Right lobe of liver (tissue), 6 donors: ENCODE measurements at regions not wholly inside any gene's neighbourhood (a gene's known extent, or its start where the extent isn't known, plus 50 kb on each side); places are given as distances from the start of the nearest gene placed in this dataset.

Experiments
- ATAC-seq, 4 donors: fragments of 200-7000 bp; cut with Tn5 transposase; one replicate each; pipeline ENCODE4 v1.9.1; 2020; ENCODE audit warnings: mild to moderate bottlenecking in 4 of 4, moderate library complexity in 4 of 4
- DNase-seq, 3 donors: peaks; one replicate each; pipeline ENCODE4 v3.0.0-alpha.2; 2020
- H3K27ac ChIP-seq, 3 donors: fragments of 200-600 bp; one replicate each; pipeline ENCODE4 v1.8.0; 2022
- H3K27me3 ChIP-seq, 2 donors: fragments of 200-600 bp; one replicate each; pipeline ENCODE4 v1.8.0; 2022
- H3K36me3 ChIP-seq, 4 donors: fragments of 200-600 bp; sonication (generic) in 1 of 4; one replicate each; pipeline versions ENCODE4 v1.5.1 to v1.8.0; 2017 to 2022; ENCODE audit warnings: control low read depth in 1 of 4
- H3K4me1 ChIP-seq, 4 donors: fragments of 200-600 bp; sonication (generic) in 1 of 4; one replicate each; pipeline versions ENCODE4 v1.5.1 to v1.8.0; 2017 to 2022; ENCODE audit warnings: control low read depth in 1 of 4
- H3K4me3 ChIP-seq, 3 donors: fragments of 200-600 bp; one replicate each; pipeline ENCODE4 v1.8.0; 2022
- H3K9me3 ChIP-seq, 4 donors: fragments of 200-600 bp; sonication (generic) in 1 of 4; one replicate each; pipeline versions ENCODE4 v1.5.1 to v1.8.0; 2017 to 2022; ENCODE audit warnings: control low read depth in 1 of 4
- POLR2A ChIP-seq: fragments of 450-650 bp; IDR thresholded peaks from one replicate; pipeline ENCODE4 v1.6.1; 2017; ENCODE audit warnings: antibody characterized with exemption, mild to moderate bottlenecking
- WGBS: methylation state at CpG from one replicate; pipeline ENCODE4 v1.1.6; 2018; ENCODE audit warnings: low coverage, low lambda C conversion rate; ENCODE audit not compliant: insufficient coverage; ENCODE audit errors: missing lambda C conversion rate; 5-methylcytosine and 5-hydroxymethylcytosine counted together
- intact Hi-C, 2 donors: fragments of 100-400 bp; cut with DNase I; formaldehyde crosslinking; loops; one replicate each; pipeline versions ENCODE4 v1.11.2 to v1.14.1; 2022
- TF ChIP-seq, protein P1 (sequence below), 4 donors: fragments of 200-600 bp in 3 of 4; fragments of 450-650 bp in 1 of 4; IDR thresholded peaks; one replicate each; pipeline versions ENCODE4 v1.5.1 to v1.8.0; 2016 to 2022; ENCODE audit warnings: antibody characterized with exemption in 4 of 4, mild to moderate bottlenecking in 2 of 4
- donor health status: DM: no; HTN: yes; CAD: no.
- donor health status: DM: no; HTN: no; CAD: no.
- donor health status: DM: no; HTN: no; CAD: no.
- donor health status: DM: no; HTN: yes; CAD: no.
- donor health status: DM: no; HTN: yes; CAD: no.

DNA sequence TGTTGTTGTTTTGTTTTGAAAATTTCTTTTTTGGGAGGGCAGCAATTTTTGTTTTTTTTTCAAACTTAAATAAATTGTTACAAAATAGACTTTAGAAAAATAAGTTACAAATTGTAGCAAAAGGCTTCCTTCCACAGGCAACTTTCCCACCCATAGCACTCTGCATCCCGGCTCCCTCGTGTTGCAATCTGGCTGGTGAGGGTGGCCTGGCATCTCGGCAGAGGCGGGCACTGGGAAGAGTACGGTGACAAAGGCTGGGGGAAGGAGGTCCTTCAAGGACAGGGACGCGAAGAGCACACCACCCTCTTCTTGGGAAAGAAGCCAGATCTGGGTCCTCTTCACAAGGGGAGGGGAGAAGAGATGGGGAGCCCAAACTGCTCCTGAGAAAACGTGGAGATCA lies 379.7 kb downstream of the OLFM4 start:
- no peak for TF ChIP-seq POLR2A
- TF ChIP-seq, protein P1, sequence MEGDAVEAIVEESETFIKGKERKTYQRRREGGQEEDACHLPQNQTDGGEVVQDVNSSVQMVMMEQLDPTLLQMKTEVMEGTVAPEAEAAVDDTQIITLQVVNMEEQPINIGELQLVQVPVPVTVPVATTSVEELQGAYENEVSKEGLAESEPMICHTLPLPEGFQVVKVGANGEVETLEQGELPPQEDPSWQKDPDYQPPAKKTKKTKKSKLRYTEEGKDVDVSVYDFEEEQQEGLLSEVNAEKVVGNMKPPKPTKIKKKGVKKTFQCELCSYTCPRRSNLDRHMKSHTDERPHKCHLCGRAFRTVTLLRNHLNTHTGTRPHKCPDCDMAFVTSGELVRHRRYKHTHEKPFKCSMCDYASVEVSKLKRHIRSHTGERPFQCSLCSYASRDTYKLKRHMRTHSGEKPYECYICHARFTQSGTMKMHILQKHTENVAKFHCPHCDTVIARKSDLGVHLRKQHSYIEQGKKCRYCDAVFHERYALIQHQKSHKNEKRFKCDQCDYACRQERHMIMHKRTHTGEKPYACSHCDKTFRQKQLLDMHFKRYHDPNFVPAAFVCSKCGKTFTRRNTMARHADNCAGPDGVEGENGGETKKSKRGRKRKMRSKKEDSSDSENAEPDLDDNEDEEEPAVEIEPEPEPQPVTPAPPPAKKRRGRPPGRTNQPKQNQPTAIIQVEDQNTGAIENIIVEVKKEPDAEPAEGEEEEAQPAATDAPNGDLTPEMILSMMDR (IDR thresholded peaks at IDR 0.05), result no peak
- Histone ChIP-seq H3K4me1 (no peaks in the 10 kb centered on the region), H3K36me3 (no peaks in the 10 kb centered on the region), H3K9me3 (no peaks in the 10 kb centered on the region), H3K27ac (no peak overlapping the region), H3K27me3 (no peaks in the 10 kb centered on the region), H3K4me3 (no peak overlapping the region)
- intact Hi-C loops, result no loop called here
- 64% methylated on average over 5 of the region's 8 CpGs for WGBS
- DNase-seq (no peak), ATAC-seq (no peak)

DNA sequence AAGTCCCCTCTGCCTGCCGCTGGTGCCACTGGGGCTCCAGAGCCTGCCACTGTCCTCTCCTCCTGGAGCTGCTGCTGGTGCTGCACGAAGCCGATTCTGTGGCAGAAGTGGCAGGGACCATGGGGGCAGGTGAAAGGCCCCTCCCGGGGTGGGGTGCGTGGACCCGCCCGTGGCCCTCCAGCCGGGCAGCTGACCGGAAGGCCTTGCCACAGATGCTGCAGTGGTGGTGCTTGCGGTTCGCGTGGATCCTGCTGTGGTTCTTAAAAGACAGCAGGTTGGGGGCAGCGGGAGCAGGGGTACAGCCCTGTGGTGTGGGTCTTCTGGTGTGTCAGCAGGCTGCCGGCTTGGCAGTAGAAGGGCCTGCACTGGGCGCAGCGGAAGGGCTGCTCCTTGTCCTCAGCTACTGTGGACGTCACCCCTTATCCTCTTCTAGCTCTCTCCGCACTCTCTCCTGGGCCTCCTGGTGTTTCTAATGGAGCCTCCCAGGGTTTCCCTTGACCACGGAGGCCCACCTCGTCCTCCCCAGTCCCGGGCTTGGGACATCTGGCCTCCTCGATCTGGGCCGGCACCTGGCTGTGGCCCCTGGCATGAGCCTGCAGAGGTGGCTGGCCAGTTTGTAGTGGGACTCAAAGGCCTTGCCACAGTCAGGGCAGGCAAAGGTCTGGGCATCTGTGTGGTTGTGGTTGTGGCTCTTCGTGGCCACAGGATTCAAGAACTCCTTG lies 380.4 kb downstream of the OLFM4 start:
- intact Hi-C loops, result no loop called here
- no peaks in the 10 kb centered on the region for H3K36me3 ChIP-seq
- DNase-seq (peak in 1 of 3 donors; percentile 39), ATAC-seq (peak in 1 of 4 donors; percentile 30)
- no peak overlapping the region for H3K4me3 ChIP-seq
- no peaks in the 10 kb centered on the region for H3K4me1 ChIP-seq
- TF ChIP-seq, protein P1 (IDR thresholded peaks at IDR 0.05), result no peak
- no peak for TF ChIP-seq POLR2A
- no peaks in the 10 kb centered on the region for H3K9me3 ChIP-seq
- H3K27ac ChIP-seq, result no peak overlapping the region
- 33% methylated on average over 1 of the region's 24 CpGs for WGBS
- H3K27me3 ChIP-seq, result no peaks in the 10 kb centered on the region

DNA sequence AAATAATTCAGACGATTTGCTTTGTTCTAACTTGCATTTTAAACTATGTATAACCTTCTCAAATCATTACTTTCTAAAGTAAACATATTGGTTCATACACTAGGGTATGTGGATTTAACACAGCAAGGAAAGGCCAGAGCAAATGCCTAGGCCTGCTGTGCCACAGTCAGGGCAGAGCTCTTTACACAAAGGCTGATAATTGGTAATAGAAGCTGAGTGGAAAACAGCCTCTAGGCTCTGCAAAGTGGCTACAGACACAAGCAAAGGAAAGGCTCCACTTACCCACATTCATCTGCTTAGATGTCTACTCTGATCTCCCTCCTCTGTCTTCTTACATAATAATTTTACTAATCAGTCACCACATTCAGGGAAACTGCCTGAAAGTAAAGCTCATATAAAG lies 382.9 kb downstream of the OLFM4 start:
- intact Hi-C loops, result no loop called here
- Histone ChIP-seq H3K27me3 (no peaks in the 10 kb centered on the region), H3K4me1 (no peaks in the 10 kb centered on the region), H3K36me3 (no peaks in the 10 kb centered on the region), H3K9me3 (no peaks in the 10 kb centered on the region), H3K4me3 (no peak overlapping the region), H3K27ac (no peak overlapping the region)
- WGBS, result 24% methylated on average over 1 of the region's 1 CpG
- TF ChIP-seq, protein P1 (IDR thresholded peaks at IDR 0.05), result no peak
- no peak for TF ChIP-seq POLR2A
- ATAC-seq (no peak), DNase-seq (no peak)

DNA sequence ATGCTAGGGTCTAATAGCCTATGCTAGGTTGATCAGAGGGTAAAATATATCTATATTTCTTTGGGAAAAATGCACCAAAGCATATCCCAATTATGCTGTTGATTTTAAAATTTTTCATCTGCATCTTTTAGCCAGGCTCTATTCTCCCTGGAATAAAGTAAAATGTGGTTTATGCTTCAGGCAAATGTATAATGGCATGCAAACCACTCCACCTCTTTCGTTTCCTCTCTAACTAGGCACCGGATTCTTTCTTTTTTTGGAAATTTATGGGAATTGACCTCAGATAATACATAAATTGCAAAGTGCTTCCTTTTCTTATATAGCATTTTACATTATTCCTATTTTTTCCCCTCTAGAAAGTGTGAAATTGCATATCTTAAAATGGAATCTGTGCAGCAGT lies 386.5 kb downstream of the OLFM4 start:
- no peaks in the 10 kb centered on the region for H3K36me3 ChIP-seq
- TF ChIP-seq, protein P1 (IDR thresholded peaks at IDR 0.05), result no peak
- no peak for TF ChIP-seq POLR2A
- no peaks in the 10 kb centered on the region for H3K4me1 ChIP-seq
- no peak overlapping the region for H3K27ac ChIP-seq
- no peaks in the 10 kb centered on the region for H3K9me3 ChIP-seq
- DNase-seq (no peak), ATAC-seq (no peak)
- H3K4me3 ChIP-seq, result no peak overlapping the region
- no peaks in the 10 kb centered on the region for H3K27me3 ChIP-seq
- intact Hi-C loops, result no loop called here
- WGBS, result 64% methylated on average over 2 of the region's 2 CpGs

DNA sequence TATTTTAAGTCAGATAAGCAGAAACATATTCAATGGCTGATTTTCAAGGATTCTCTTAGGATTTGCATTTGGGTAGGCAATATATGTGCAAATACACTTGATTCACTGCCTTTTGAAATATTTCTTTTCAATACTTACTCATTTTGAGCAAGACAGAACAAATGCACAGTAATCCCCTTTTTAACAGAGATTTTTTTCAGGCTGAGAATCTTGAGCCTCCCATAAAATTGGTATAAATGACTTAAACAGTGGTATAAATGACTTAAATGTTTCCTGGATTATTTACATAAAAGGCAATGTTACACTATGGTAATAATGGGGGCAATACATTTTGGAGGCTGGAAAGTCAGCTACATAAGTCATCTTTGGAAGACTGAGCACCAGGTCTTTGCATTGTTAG lies 389.0 kb downstream of the OLFM4 start:
- Histone ChIP-seq H3K36me3 (no peaks in the 10 kb centered on the region), H3K9me3 (no peaks in the 10 kb centered on the region), H3K27me3 (no peaks in the 10 kb centered on the region), H3K4me1 (no peaks in the 10 kb centered on the region), H3K4me3 (no peak overlapping the region), H3K27ac (no peak overlapping the region)
- TF ChIP-seq POLR2A, result no peak
- TF ChIP-seq, protein P1 (IDR thresholded peaks at IDR 0.05), result no peak
- DNase-seq (no peak), ATAC-seq (no peak)
- intact Hi-C loops, result no loop called here
